GM10266 (cell line): ENCODE measurements at regions not wholly inside any gene's neighbourhood (a gene's known extent, or its start where the extent isn't known, plus 50 kb on each side); places are given as distances from the start of the nearest gene placed in this dataset.

ENCODE experiments used
- DNase-seq: peaks from one replicate; pipeline ENCODE4 v3.0.0; 2012; ENCODE audit errors: extremely low spot score
- CTCF ChIP-seq: IDR thresholded peaks from 2 replicates; pipeline ENCODE4 v1.5.1; 2012; ENCODE audit warnings: mild to moderate bottlenecking, low read depth; ENCODE audit not compliant: control insufficient read depth, insufficient read depth; ENCODE audit errors: missing control alignments

GRCh38 chr13:22748866-22749577 lies 431.8 kb upstream of the SGCG start:
- no peak for DNase-seq
- no peak for TF ChIP-seq CTCF

- no peak for DNase-seq
- no peak for TF ChIP-seq CTCF
Observed at GRCh38 chr13:22749626-22750025, 431.2 kb upstream of the SGCG start.

DNA sequence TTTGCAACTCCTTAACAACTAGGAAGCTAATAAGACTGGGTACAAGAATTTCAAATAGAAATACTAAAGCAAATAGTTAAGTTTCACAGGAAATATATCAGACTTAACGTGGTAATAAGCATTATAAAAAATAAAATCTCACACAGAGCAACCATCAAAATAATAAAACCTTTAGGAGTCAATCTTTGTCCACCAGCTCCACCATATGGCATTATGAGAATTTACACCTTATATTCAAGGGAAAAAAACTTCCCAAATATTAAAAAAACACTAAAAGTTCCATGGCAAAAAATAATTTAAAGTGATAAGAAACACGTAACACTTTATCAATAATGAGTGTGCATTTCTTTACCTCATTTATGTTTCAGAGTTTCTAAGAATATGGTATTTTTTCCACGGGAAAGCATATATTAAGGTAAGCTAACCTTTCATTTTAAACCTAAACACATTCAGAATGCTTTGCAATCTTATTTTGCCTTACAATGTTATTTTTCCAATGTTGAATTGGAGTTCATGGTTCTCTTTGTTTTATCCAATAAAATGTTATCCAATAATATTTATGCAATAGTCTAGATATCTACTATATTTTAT lies 423.2 kb upstream of the SGCG start:
- DNase-seq: no peak
- peak; percentile 20 for TF ChIP-seq CTCF

DNA sequence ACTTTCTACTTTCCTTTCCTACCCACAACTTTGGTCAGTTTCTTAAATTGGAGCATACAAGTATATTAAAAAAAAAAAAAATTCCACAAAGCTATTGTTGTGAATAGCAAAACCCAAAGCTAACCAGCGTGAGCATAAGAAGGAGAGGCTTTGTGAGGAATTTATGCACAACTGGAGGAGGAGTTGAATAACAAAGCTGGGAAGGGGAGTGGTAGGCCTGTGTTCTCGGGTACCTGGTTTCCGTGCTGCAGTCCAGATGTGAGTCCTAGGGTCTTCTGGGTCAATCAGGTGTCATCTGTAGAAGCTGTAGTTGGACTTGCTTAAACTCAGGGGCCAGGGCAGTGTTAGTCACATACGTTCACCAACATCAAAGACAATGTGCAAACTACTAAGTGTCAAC lies 422.5 kb upstream of the SGCG start:
- no peak for TF ChIP-seq CTCF
- no peak for DNase-seq

GRCh38 chr13:22761709-22762108 lies 419.1 kb upstream of the SGCG start:
- no peak for TF ChIP-seq CTCF

DNA sequence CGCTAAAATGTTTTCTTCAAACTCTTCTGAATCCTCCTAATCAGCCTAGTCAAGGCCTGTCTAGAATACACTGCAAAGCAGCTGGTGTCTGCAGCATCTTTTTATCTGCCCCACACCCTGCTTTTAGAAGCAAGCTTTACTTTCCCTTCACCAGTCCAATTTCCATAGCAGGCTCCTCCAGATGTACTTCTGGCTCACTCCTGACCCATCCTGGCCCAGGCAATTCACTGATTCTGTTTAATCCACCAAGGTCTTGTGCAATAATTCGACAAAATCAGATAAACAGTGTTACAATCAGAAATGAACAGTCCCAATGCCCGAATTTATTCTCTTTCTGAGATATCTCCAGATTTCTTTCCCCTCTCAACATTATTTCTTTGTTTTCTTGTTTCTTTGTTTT lies 415.2 kb upstream of the SGCG start:
- DNase-seq: no peak

More at GRCh38 chr13:22761709-22762108, 419.1 kb upstream of the SGCG start:
- DNase-seq: no peak

GRCh38 chr13:22770891-22771290 lies 409.9 kb upstream of the SGCG start:
- DNase-seq: no peak
- no peak for TF ChIP-seq CTCF

More for the DNA sequence above, 415.2 kb upstream of the SGCG start:
- TF ChIP-seq CTCF: no peak
